Body of pancreas (tissue), 4 donors: ENCODE measurements at regions not wholly inside any gene's neighbourhood (a gene's known extent, or its start where the extent isn't known, plus 50 kb on each side); places are given as distances from the start of the nearest gene placed in this dataset.

ENCODE experiments used
- ATAC-seq: fragments of 150-250 bp; one replicate; pipeline ENCODE4 v1.9.1; 2016
- DNase-seq, 4 donors: peaks; one replicate each; pipeline ENCODE4 v3.0.0-alpha.2; 2019
- H3K27ac ChIP-seq, 4 donors: fragments of 200-600 bp; sonication (generic); 1 replicate in 3 of 4; 2 replicates in 1 of 4; pipeline versions ENCODE4 v1.5.1 to v1.6.1; 2016 to 2019; ENCODE audit warnings: mild to moderate bottlenecking in 1 of 4, mixed read lengths in 1 of 4, moderate library complexity in 1 of 4
- H3K27me3 ChIP-seq, 2 donors: fragments of 200-600 bp; sonication (generic); one replicate each; pipeline ENCODE4 v1.6.0; 2016; ENCODE audit warnings: mild to moderate bottlenecking in 1 of 2
- H3K36me3 ChIP-seq, 2 donors: fragments of 200-600 bp; sonication (generic); replicated peaks in 1 of 2; 2 replicates each; pipeline ENCODE4 v1.5.1; 2016; ENCODE audit warnings: low read depth in 2 of 2; ENCODE audit not compliant: insufficient read depth in 1 of 2
- H3K4me1 ChIP-seq: fragments of 200-600 bp; sonication (generic); one replicate; pipeline ENCODE4 v1.6.0; 2016
- H3K4me3 ChIP-seq, 2 donors: fragments of 200-600 bp; sonication (generic); 1 replicate in 1 of 2; 2 replicates in 1 of 2; pipeline ENCODE4 v1.5.1; 2016 to 2019
- H3K9me3 ChIP-seq, 3 donors: fragments of 200-600 bp; sonication (generic); 1 replicate in 2 of 3; 2 replicates in 1 of 3; pipeline ENCODE4 v1.5.1; 2016
- CTCF ChIP-seq, 7 experiments: fragments of 450-650 bp in 4 of 7; fragments of 200-600 bp in 3 of 7; sonication (generic) in 3 of 7; IDR thresholded peaks; one replicate each; pipeline ENCODE4 v1.5.1; 2016 to 2019; ENCODE audit warnings: antibody characterized with exemption in 7 of 7
- POLR2A ChIP-seq, 3 donors: fragments of 450-650 bp; IDR thresholded peaks; one replicate each; pipeline ENCODE4 v1.6.1; 2016; ENCODE audit warnings: antibody characterized with exemption in 3 of 3, mild to moderate bottlenecking in 2 of 3
- WGBS, 2 donors: methylation state at CpG; one replicate each; pipeline ENCODE4 v1.1.5; 2017; 5-methylcytosine and 5-hydroxymethylcytosine counted together
- intact Hi-C: fragments of 100-400 bp; cut with DNase I; formaldehyde crosslinking; loops from one replicate; pipeline ENCODE4 v1.15.1; 2023

GRCh38 chr2:175478096-175478768, 296.7 kb upstream of the ATP5MC3 start:
- H3K9me3 ChIP-seq: no peaks in the 10 kb centered on the region

GRCh38 chr2:175476948-175477347, 295.4 kb upstream of the ATP5MC3 start:
- intact Hi-C loops: no loop called here

More at GRCh38 chr2:175478096-175478768, 296.7 kb upstream of the ATP5MC3 start:
- no peak for ATAC-seq
- Histone ChIP-seq H3K36me3 (no peaks in the 10 kb centered on the region), H3K4me1 (no peaks in the 10 kb centered on the region), H3K4me3 (no peak overlapping the region), H3K27me3 (no peaks in the 10 kb centered on the region), H3K27ac (no peak overlapping the region)
- no peak for DNase-seq
- TF ChIP-seq POLR2A (IDR thresholded peaks at IDR 0.05): no peak
- no peak for TF ChIP-seq CTCF (IDR thresholded peaks at IDR 0.05)
- 46 to 49% methylated on average over 8 of the region's 8 CpGs for WGBS, 2 donors
- intact Hi-C loops: no loop called here

GRCh38 chr2:175476374-175476773, 294.9 kb upstream of the ATP5MC3 start:
- intact Hi-C loops: no loop called here
- no peaks in the 10 kb centered on the region for H3K9me3 ChIP-seq
- DNase-seq: no peak
- ATAC-seq: no peak
- WGBS, 2 donors: 79 to 94% methylated on average over 1 of the region's 1 CpG
- H3K27ac ChIP-seq: no peak overlapping the region
- H3K36me3 ChIP-seq: no peaks in the 10 kb centered on the region
- H3K4me3 ChIP-seq: no peak overlapping the region
- H3K27me3 ChIP-seq: no peaks in the 10 kb centered on the region
- TF ChIP-seq CTCF (IDR thresholded peaks at IDR 0.05): no peak
- TF ChIP-seq POLR2A (IDR thresholded peaks at IDR 0.05): no peak
- H3K4me1 ChIP-seq: no peaks in the 10 kb centered on the region

More at GRCh38 chr2:175476948-175477347, 295.4 kb upstream of the ATP5MC3 start:
- H3K27me3 ChIP-seq: no peaks in the 10 kb centered on the region
- no peaks in the 10 kb centered on the region for H3K9me3 ChIP-seq
- no peak overlapping the region for H3K27ac ChIP-seq
- H3K4me3 ChIP-seq: no peak overlapping the region
- peak in 1 of 4 donors; percentile 11 for DNase-seq
- H3K36me3 ChIP-seq: no peaks in the 10 kb centered on the region
- TF ChIP-seq POLR2A (IDR thresholded peaks at IDR 0.05) (no peak), CTCF (IDR thresholded peaks at IDR 0.05) (no peak)
- WGBS, 2 donors: 64 to 70% methylated on average over 8 of the region's 8 CpGs
- no peak for ATAC-seq
- H3K4me1 ChIP-seq: no peaks in the 10 kb centered on the region

- Histone ChIP-seq H3K36me3 (no peaks in the 10 kb centered on the region), H3K4me3 (no peak overlapping the region), H3K4me1 (no peaks in the 10 kb centered on the region), H3K9me3 (no peaks in the 10 kb centered on the region), H3K27me3 (no peaks in the 10 kb centered on the region), H3K27ac (no peak overlapping the region)
- TF ChIP-seq POLR2A (IDR thresholded peaks at IDR 0.05) (no peak), CTCF (IDR thresholded peaks at IDR 0.05) (no peak)
- WGBS, 2 donors: 92 to 93% methylated on average over 6 of the region's 6 CpGs
- intact Hi-C loops: no loop called here
- no peak for DNase-seq
- no peak for ATAC-seq
Observed at GRCh38 chr2:175475130-175475529, 293.6 kb upstream of the ATP5MC3 start.
